Right atrium auricular region (tissue), 2 donors: ENCODE measurements at regions not wholly inside any gene's neighbourhood (a gene's known extent, or its start where the extent isn't known, plus 50 kb on each side); places are given as distances from the start of the nearest gene placed in this dataset.

Experiments
- DNase-seq: peaks from one replicate; pipeline ENCODE4 v3.0.0-alpha.2; 2019; ENCODE audit warnings: low spot score
- H3K27ac ChIP-seq, 2 donors: fragments of 200-600 bp; sonication (generic); 1 replicate in 1 of 2; 2 replicates in 1 of 2; pipeline ENCODE4 v1.5.1; 2016 to 2019
- H3K27me3 ChIP-seq, 2 donors: fragments of 200-600 bp; sonication (generic); one replicate each; pipeline versions ENCODE4 v1.5.1 to v1.6.0; 2017 to 2019
- H3K36me3 ChIP-seq: fragments of 200-600 bp; sonication (generic); one replicate; pipeline ENCODE4 v1.5.1; 2016
- H3K4me1 ChIP-seq, 2 donors: fragments of 200-600 bp; sonication (generic); one replicate each; pipeline versions ENCODE4 v1.5.1 to v1.6.0; 2017 to 2019
- H3K4me3 ChIP-seq, 2 donors: fragments of 200-600 bp; sonication (generic); 1 replicate in 1 of 2; 2 replicates in 1 of 2; pipeline ENCODE4 v1.5.1; 2017 to 2019; ENCODE audit warnings: mild to moderate bottlenecking in 1 of 2, moderate library complexity in 1 of 2
- H3K9me3 ChIP-seq, 2 donors: fragments of 200-600 bp; sonication (generic); one replicate each; pipeline ENCODE4 v1.5.1; 2019
- TF ChIP-seq, protein P1 (sequence below), 2 donors: fragments of 200-600 bp; sonication (generic); IDR thresholded peaks; one replicate each; pipeline ENCODE4 v1.5.1; 2019; ENCODE audit warnings: antibody characterized with exemption in 2 of 2

DNA sequence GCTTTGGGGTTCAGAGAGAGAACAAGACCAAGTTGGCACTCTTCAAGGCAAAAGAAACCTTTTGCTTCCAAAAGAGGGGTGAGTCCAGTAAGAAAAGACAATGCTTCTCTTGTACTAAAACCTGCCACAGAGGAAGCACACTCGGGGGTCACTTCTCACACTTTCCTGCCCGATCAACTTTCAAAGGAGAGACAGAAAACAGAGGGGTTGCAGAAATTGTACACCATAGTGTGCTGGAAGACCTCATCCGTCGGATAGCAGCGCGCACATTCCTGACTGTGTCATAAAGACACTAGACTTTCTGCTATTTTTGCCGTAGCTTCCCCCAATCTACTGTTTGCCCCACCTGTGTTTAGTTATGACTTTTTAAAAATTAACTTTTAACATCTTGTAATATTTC is 66.9 kb downstream of the OR2K2 start:
- no peaks in the 10 kb centered on the region for H3K36me3 ChIP-seq
- TF ChIP-seq, protein P1, sequence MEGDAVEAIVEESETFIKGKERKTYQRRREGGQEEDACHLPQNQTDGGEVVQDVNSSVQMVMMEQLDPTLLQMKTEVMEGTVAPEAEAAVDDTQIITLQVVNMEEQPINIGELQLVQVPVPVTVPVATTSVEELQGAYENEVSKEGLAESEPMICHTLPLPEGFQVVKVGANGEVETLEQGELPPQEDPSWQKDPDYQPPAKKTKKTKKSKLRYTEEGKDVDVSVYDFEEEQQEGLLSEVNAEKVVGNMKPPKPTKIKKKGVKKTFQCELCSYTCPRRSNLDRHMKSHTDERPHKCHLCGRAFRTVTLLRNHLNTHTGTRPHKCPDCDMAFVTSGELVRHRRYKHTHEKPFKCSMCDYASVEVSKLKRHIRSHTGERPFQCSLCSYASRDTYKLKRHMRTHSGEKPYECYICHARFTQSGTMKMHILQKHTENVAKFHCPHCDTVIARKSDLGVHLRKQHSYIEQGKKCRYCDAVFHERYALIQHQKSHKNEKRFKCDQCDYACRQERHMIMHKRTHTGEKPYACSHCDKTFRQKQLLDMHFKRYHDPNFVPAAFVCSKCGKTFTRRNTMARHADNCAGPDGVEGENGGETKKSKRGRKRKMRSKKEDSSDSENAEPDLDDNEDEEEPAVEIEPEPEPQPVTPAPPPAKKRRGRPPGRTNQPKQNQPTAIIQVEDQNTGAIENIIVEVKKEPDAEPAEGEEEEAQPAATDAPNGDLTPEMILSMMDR (IDR thresholded peaks at IDR 0.05) = no peak
- peaks cover 0 to 4% of the 10 kb centered on the region in 2 donors for H3K9me3 ChIP-seq
- H3K4me1 ChIP-seq = no peaks in the 10 kb centered on the region
- no peak for DNase-seq
- H3K27me3 ChIP-seq = no peaks in the 10 kb centered on the region
- no peak overlapping the region for H3K27ac ChIP-seq
- no peak overlapping the region for H3K4me3 ChIP-seq

DNA sequence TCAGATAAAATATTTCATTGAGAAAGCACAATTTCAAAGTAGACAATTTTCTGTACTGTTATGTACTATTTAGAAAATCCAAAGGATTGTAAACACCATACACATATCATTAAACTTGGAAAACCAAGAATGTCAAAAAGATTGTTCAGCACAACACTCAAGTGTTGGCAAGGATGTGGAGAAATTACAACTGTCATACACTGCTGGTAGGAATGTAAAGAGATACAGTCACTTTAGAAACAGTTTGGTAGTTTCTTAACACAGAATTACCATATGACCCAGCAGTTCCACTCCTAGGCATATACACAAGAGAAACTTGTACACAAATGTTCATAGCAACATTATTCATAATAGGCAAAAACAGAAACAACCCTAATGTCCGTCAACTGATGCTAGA is 71.2 kb downstream of the OR2K2 start:
- H3K36me3 ChIP-seq = no peaks in the 10 kb centered on the region

DNA sequence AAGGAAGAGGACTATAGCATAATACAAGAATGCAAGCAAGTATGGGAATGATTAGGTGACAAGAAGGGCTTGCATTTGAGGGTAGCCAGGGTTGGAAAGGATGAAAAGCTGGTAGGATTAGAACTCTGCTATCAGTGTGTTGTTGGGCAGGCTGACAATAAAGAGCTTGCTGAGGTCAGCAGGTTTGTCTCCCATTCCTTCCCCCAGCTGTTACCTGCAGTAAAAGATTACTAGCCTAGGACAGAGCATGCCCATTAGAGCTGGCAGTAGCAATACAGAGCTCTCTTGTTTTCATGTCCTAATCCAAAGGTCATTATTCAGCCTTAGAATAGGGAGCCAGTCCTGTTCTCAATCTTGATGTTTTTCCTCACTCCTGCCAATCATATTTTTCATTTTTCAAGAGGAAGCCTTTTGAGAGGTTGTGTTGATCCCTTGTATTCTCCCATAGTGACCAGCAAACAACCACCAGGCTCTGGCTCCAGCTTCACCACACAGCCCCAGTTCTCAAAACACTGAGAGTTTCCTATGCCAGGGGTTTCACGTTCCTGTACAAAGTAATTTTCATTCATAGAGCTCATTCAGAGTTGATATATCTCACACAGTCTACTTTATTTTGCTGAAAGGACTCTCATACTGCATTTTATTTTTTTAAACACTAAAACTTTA is 71.7 kb downstream of the OR2K2 start:
- H3K4me1 ChIP-seq = no peaks in the 10 kb centered on the region
- H3K27ac ChIP-seq = no peak overlapping the region
- no peaks in the 10 kb centered on the region for H3K27me3 ChIP-seq
- no peak for DNase-seq
- H3K9me3 ChIP-seq = no peaks in the 10 kb centered on the region
- H3K4me3 ChIP-seq = no peak overlapping the region
- TF ChIP-seq, protein P1 (IDR thresholded peaks at IDR 0.05) = no peak
- no peaks in the 10 kb centered on the region for H3K36me3 ChIP-seq

More for the DNA sequence above, 71.2 kb downstream of the OR2K2 start:
- DNase-seq = no peak
- Histone ChIP-seq H3K4me3 (no peak overlapping the region), H3K9me3 (no peaks in the 10 kb centered on the region), H3K27ac (no peak overlapping the region), H3K4me1 (no peaks in the 10 kb centered on the region), H3K27me3 (no peaks in the 10 kb centered on the region)
- TF ChIP-seq, protein P1 (IDR thresholded peaks at IDR 0.05) = no peak

DNA sequence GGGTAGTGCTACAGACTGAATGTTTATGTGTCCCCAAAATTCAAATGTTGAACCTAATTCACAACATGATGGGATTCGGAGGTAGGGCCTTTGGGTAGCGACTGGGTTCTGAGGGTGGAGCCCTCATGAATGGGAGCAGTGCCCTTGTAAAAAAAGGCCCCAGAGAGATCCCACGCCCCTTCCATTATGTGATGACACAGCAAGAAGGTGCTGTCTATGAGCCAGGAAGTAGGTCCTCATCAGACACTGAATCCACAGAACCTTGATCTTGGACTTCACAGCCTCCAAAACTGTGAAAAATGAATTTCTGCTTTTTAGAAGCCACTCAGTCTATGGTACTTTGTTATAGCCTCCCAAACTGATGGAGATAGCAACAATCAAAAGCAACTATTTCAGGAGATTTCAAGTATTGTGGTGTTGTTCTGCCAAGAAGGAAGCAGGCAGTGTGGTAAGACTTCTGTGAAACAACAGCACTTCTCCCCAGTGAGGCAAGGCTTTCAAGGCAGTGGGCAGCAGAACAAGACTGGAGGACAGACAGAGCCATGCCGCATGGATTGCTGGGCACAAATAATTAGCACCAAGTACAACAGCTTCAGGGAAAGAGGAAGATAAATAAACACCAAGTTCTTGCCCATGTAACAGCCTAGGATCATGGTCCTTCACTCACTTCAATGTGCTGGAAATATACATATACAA is 76.1 kb downstream of the OR2K2 start:
- Histone ChIP-seq H3K4me3 (no peak overlapping the region), H3K27me3 (no peaks in the 10 kb centered on the region), H3K4me1 (no peaks in the 10 kb centered on the region), H3K9me3 (no peaks in the 10 kb centered on the region), H3K36me3 (no peaks in the 10 kb centered on the region), H3K27ac (no peak overlapping the region)
- DNase-seq = no peak
- TF ChIP-seq, protein P1 (IDR thresholded peaks at IDR 0.05) = no peak

DNA sequence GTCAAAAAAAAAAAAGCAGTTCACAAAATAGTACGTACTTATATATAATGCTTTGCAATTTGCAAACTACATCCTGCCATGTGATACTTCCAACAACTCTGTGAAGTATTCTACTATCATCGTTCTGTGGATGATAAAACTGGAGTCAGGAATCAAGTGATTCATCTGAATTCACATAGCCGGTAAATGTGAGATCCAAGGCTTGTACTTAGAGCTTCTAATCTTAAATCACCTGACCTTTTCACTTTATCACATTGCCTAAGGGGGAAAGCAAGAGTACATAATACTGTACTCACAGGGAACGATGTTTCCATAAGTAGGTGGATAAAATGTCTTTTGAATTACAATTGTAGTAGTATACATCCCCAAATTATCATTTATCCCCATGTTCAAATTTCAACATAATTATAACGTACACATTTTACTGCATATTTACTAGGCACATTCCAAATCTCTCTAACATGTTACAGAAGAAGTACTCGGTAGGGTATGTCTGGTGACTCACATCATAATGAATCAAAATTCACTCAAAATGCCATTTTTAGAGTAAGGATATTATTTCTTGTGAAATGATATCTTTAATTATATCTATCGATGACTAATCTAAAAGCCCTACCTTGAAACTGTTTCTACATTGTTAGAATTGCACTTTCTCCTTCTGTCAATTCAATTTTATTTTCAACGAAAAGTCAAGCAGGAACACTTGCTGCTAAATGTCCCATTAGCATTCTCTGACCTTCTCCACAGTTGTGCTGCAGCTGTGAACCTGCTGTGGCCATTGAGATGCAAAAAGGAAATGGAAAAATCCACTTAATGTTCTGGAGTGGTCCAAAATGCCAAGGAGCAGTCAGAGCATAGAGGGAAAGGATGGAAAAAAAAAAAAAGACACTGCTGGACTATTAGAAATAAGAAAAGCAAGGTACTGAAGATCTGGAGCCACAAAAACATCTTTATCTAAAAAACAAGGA is 78.9 kb downstream of the OR2K2 start:
- Histone ChIP-seq H3K27me3 (no peaks in the 10 kb centered on the region), H3K9me3 (no peaks in the 10 kb centered on the region), H3K36me3 (no peaks in the 10 kb centered on the region), H3K4me1 (no peaks in the 10 kb centered on the region), H3K27ac (no peak overlapping the region), H3K4me3 (no peak overlapping the region)
- TF ChIP-seq, protein P1 (IDR thresholded peaks at IDR 0.05) = no peak
- no peak for DNase-seq
